G401 (cell line): ENCODE measurements at regions not wholly inside any gene's neighbourhood (a gene's known extent, or its start where the extent isn't known, plus 50 kb on each side); places are given as distances from the start of the nearest gene placed in this dataset.

ENCODE experiments used
- DNase-seq: peaks from one replicate; pipeline ENCODE4 v3.0.0-alpha.2; 2015; ENCODE audit warnings: low spot score
- in situ Hi-C: cut with HindIII; loops from 2 replicates; pipeline ENCODE4 v1.10.0; 2016; ENCODE audit warnings: low sequenced_read_pairs, mixed read lengths

GRCh38 chr13:59330764-59331163 lies 833.0 kb downstream of the DIAPH3 start:
- in situ Hi-C loops = no loop called here
- DNase-seq = no peak

GRCh38 chr13:59332966-59333365 lies 830.8 kb downstream of the DIAPH3 start:
- in situ Hi-C loops = no loop called here
- DNase-seq = no peak

GRCh38 chr13:59337070-59337469 lies 826.7 kb downstream of the DIAPH3 start:
- no peak for DNase-seq

GRCh38 chr13:59340151-59340550 lies 823.6 kb downstream of the DIAPH3 start:
- in situ Hi-C loops = no loop called here
- DNase-seq = no peak

More at GRCh38 chr13:59337070-59337469, 826.7 kb downstream of the DIAPH3 start:
- in situ Hi-C loops = no loop called here

- in situ Hi-C loops = no loop called here
- no peak for DNase-seq
These were observed 823.1 kb downstream of the DIAPH3 start for GRCh38 chr13:59340581-59340980.

GRCh38 chr13:59342400-59342799 lies 821.3 kb downstream of the DIAPH3 start:
- in situ Hi-C loops = no loop called here
- DNase-seq = no peak

- no peak for DNase-seq
- in situ Hi-C loops = no loop called here
These were observed 820.6 kb downstream of the DIAPH3 start for GRCh38 chr13:59343132-59343531.

- in situ Hi-C loops = no loop called here
These were observed 819.5 kb downstream of the DIAPH3 start for GRCh38 chr13:59343993-59344822.

GRCh38 chr13:59345311-59345710 lies 818.4 kb downstream of the DIAPH3 start:
- DNase-seq = no peak
- in situ Hi-C loops = no loop called here

More at GRCh38 chr13:59343993-59344822, 819.5 kb downstream of the DIAPH3 start:
- no peak for DNase-seq

GRCh38 chr13:59346999-59347723 lies 816.6 kb downstream of the DIAPH3 start:
- no peak for DNase-seq
- in situ Hi-C loops = no loop called here

GRCh38 chr13:59348617-59349016 lies 815.1 kb downstream of the DIAPH3 start:
- in situ Hi-C loops = no loop called here
- no peak for DNase-seq

- in situ Hi-C loops = no loop called here
- no peak for DNase-seq
These were observed 811.1 kb downstream of the DIAPH3 start for GRCh38 chr13:59352600-59352999.

GRCh38 chr13:59354665-59355369 lies 808.9 kb downstream of the DIAPH3 start:
- no peak for DNase-seq
- in situ Hi-C loops = no loop called here

- DNase-seq = no peak
- in situ Hi-C loops = no loop called here
These were observed 807.1 kb downstream of the DIAPH3 start for GRCh38 chr13:59356607-59357006.

GRCh38 chr13:59358014-59358413 lies 805.7 kb downstream of the DIAPH3 start:
- in situ Hi-C loops = no loop called here
- no peak for DNase-seq

- no peak for DNase-seq
- in situ Hi-C loops = no loop called here
These were observed 803.6 kb downstream of the DIAPH3 start for GRCh38 chr13:59360108-59360507.

- in situ Hi-C loops = no loop called here
- no peak for DNase-seq
These were observed 802.8 kb downstream of the DIAPH3 start for GRCh38 chr13:59360916-59361315.

GRCh38 chr13:59363313-59363712 lies 800.4 kb downstream of the DIAPH3 start:
- DNase-seq = no peak
- in situ Hi-C loops = no loop called here

- in situ Hi-C loops = no loop called here
- DNase-seq = no peak
These were observed 799.8 kb downstream of the DIAPH3 start for GRCh38 chr13:59363947-59364346.

GRCh38 chr13:59364641-59365085 lies 799.1 kb downstream of the DIAPH3 start:
- no peak for DNase-seq
- in situ Hi-C loops = no loop called here
